ENCODE measurements at regions not wholly inside any gene's neighbourhood (a gene's known extent, or its start where the extent isn't known, plus 50 kb on each side); places are given as distances from the start of the nearest gene placed in this dataset.
"Not testable (repeated sequence)": the region's sequence is repeated elsewhere in the genome, so short reads cannot be mapped to it uniquely, and the experiment has no call there.

GRCh38 chr10:78605800-78606350 is 462.9 kb upstream of the ZMIZ1 start:
- no peak for DNase-seq

- DNase-seq, result not testable (repeated sequence)
These were observed 462.0 kb upstream of the ZMIZ1 start for GRCh38 chr10:78606766-78607165.

GRCh38 chr10:78609976-78610375 is 458.8 kb upstream of the ZMIZ1 start:
- DNase-seq, result no peak

GRCh38 chr10:78613132-78613531 is 455.6 kb upstream of the ZMIZ1 start:
- DNase-seq, result no peak

- DNase-seq, result no peak
These were observed 454.5 kb upstream of the ZMIZ1 start for GRCh38 chr10:78614267-78614666.

- no peak for DNase-seq
These were observed 454.0 kb upstream of the ZMIZ1 start for GRCh38 chr10:78614744-78615143.

GRCh38 chr10:78616125-78616695 is 452.6 kb upstream of the ZMIZ1 start:
- no peak for DNase-seq

GRCh38 chr10:78617115-78617514 is 451.7 kb upstream of the ZMIZ1 start:
- DNase-seq, result no peak

- no peak for DNase-seq
These were observed 451.1 kb upstream of the ZMIZ1 start for GRCh38 chr10:78617631-78618030.

- no peak for DNase-seq
These were observed 450.7 kb upstream of the ZMIZ1 start for GRCh38 chr10:78618050-78618449.

- DNase-seq, result no peak
These were observed 449.5 kb upstream of the ZMIZ1 start for GRCh38 chr10:78619115-78619851.

- DNase-seq, result no peak
These were observed 448.9 kb upstream of the ZMIZ1 start for GRCh38 chr10:78619896-78620295.

- DNase-seq, result no peak
These were observed 447.6 kb upstream of the ZMIZ1 start for GRCh38 chr10:78620985-78621799.

GRCh38 chr10:78623578-78624215 is 445.1 kb upstream of the ZMIZ1 start:
- no peak for DNase-seq

- no peak for DNase-seq
These were observed 444.0 kb upstream of the ZMIZ1 start for GRCh38 chr10:78624791-78625190.

GRCh38 chr10:78626471-78626870 is 442.3 kb upstream of the ZMIZ1 start:
- no peak for DNase-seq

- DNase-seq, result no peak
These were observed 441.4 kb upstream of the ZMIZ1 start for GRCh38 chr10:78627254-78627795.

GRCh38 chr10:78628976-78629375 is 439.8 kb upstream of the ZMIZ1 start:
- DNase-seq, result no peak

GRCh38 chr10:78629773-78630172 is 439.0 kb upstream of the ZMIZ1 start:
- DNase-seq, result no peak

GRCh38 chr10:78630944-78631838 is 437.6 kb upstream of the ZMIZ1 start:
- no peak for DNase-seq

GRCh38 chr10:78634389-78634815 is 434.4 kb upstream of the ZMIZ1 start:
- no peak for DNase-seq

- no peak for DNase-seq
These were observed 433.9 kb upstream of the ZMIZ1 start for GRCh38 chr10:78634835-78635234.
